Kidney epithelial cell (primary cell): ENCODE measurements at regions not wholly inside any gene's neighbourhood (a gene's known extent, or its start where the extent isn't known, plus 50 kb on each side); places are given as distances from the start of the nearest gene placed in this dataset.
"Not testable (repeated sequence)": the region's sequence is repeated elsewhere in the genome, so short reads cannot be mapped to it uniquely, and the experiment has no call there.

Source experiments
- DNase-seq: peaks from one replicate; pipeline ENCODE4 v3.0.0-alpha.2; 2010; ENCODE audit warnings: low read depth
- H3K27me3 ChIP-seq: 2 replicates; pipeline ENCODE4 v1.6.0; 2011; ENCODE audit warnings: low read length; ENCODE audit not compliant: control insufficient read depth, insufficient read depth
- H3K36me3 ChIP-seq: 2 replicates; pipeline ENCODE4 v1.5.1; 2011; ENCODE audit warnings: low read length; ENCODE audit not compliant: control insufficient read depth, insufficient read depth
- H3K4me3 ChIP-seq: 2 replicates; pipeline ENCODE4 v1.5.1; 2011; ENCODE audit warnings: low read depth, mild to moderate bottlenecking, control low read depth, low read length
- CTCF ChIP-seq: IDR thresholded peaks from 2 replicates; pipeline ENCODE4 v1.5.1; 2011; ENCODE audit warnings: mild to moderate bottlenecking, moderate library complexity, low read length, control low read depth, inconsistent platforms; ENCODE audit not compliant: insufficient read depth, poor library complexity, severe bottlenecking

- Histone ChIP-seq H3K27me3 (no peaks in the 10 kb centered on the region), H3K36me3 (no peaks in the 10 kb centered on the region), H3K4me3 (no peak overlapping the region)
- no peak for DNase-seq
- TF ChIP-seq CTCF = no peak
These were observed 68.2 kb upstream of the SSTR4 start for GRCh38 chr20:22966787-22967464.

GRCh38 chr20:22967706-22968105 is 67.4 kb upstream of the SSTR4 start:
- H3K36me3 ChIP-seq, DNase-seq, H3K4me3 ChIP-seq, H3K27me3 ChIP-seq: not testable (repeated sequence)

GRCh38 chr20:22969031-22969430 is 66.1 kb upstream of the SSTR4 start:
- not testable (repeated sequence) for H3K36me3 ChIP-seq, H3K27me3 ChIP-seq, H3K4me3 ChIP-seq, DNase-seq

GRCh38 chr20:22971077-22971476 is 64.0 kb upstream of the SSTR4 start:
- not testable (repeated sequence) for H3K27me3 ChIP-seq, H3K36me3 ChIP-seq, H3K4me3 ChIP-seq, DNase-seq

DNA sequence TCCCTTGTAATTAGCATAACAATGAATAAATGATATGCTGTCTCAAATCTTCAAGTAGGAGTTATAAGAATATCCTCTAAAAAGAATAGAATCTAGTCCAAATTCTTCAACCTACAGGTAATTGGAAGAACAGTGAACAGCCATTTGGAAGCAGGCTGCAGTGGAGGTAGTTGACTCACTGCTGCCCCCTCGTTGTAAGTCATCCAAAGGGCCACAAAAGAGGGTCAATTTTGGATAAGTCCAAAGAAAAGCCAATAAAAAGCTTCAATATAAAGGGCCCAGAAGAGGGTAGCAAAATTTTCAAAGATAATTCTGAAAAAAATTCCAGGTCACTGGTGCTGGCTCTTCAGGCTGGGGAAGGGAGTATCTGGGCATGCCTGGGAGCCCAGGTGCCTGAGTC is 60.8 kb upstream of the SSTR4 start:
- H3K27me3 ChIP-seq = no peaks in the 10 kb centered on the region
- peak; percentile 28 for TF ChIP-seq CTCF
- no peak for DNase-seq
- H3K4me3 ChIP-seq = no peak overlapping the region
- no peaks in the 10 kb centered on the region for H3K36me3 ChIP-seq

DNA sequence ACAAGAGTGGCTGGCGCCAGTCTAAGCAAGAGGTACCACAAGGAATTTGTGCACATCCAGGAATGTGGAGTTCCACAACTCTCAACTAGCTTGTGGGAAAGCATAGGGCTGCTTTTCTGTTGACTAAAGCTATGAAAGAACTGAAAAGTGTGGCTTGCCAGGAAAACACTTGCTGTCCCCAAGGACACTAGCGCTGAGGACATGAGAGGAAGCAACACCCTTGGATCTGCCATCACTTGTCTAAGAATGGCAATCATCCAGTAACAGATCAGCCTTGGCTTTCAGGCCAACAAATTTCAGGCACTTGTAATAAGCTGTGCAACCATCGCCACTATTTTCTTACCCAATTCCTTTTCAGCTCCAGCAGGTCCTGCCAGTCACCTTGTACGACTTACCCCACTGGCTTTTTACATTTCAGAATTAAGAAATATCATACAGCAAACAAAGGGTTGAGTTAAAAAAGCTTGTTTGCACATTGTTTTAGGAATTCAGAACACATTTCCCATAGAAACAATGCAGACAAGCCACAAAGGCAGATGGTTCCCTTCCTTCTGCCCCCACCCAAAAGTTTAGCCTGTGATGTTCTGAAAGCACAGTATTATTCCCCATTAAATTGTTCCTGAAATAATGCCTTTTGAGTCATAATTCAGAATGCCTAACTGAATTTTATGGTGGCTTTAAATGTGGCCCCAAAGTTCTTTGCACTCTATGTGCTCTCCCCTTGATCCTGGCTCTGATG is 57.9 kb upstream of the SSTR4 start:
- H3K4me3 ChIP-seq = no peak overlapping the region
- DNase-seq = no peak
- no peaks in the 10 kb centered on the region for H3K36me3 ChIP-seq
- TF ChIP-seq CTCF = no peak
- no peaks in the 10 kb centered on the region for H3K27me3 ChIP-seq

DNA sequence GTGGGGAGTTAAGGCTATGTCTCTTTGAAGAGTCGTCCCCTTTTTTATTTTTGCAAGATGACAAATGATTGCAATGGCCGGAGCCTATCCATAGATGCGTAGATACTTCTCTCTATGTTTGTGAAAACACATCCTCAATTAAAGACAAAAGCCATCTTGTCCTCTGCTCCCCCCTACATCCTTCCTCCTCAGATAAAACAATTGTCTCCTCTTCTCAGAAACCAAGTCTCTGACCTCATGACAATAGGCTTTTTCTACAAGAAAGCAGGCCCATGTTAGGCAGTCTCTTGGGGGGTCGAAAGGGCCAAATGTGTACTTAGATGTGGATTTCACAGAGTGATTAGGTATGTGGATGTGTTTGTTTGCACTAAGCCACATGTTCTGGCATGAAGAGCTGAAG is 51.1 kb upstream of the SSTR4 start:
- DNase-seq = no peak
- H3K36me3 ChIP-seq = no peaks in the 10 kb centered on the region
- no peak overlapping the region for H3K4me3 ChIP-seq
- no peaks in the 10 kb centered on the region for H3K27me3 ChIP-seq
- TF ChIP-seq CTCF = no peak
